PC-3 (cell line): ENCODE measurements at regions not wholly inside any gene's neighbourhood (a gene's known extent, or its start where the extent isn't known, plus 50 kb on each side); places are given as distances from the start of the nearest gene placed in this dataset.

ENCODE experiments used
- CTCF ChIP-seq: fragments of 300-600 bp; sonication (generic); conservative IDR thresholded peaks from 2 replicates; pipeline ENCODE4 v1.5.1; 2017; ENCODE audit warnings: antibody characterized with exemption, low read depth, mild to moderate bottlenecking, low read length
- EZH2 ChIP-seq: fragments of 300-600 bp; sonication (generic); IDR thresholded peaks from one replicate; pipeline ENCODE4 v1.6.1; 2017; ENCODE audit warnings: antibody characterized with exemption, mild to moderate bottlenecking, low read length; ENCODE audit not compliant: unreplicated experiment

DNA sequence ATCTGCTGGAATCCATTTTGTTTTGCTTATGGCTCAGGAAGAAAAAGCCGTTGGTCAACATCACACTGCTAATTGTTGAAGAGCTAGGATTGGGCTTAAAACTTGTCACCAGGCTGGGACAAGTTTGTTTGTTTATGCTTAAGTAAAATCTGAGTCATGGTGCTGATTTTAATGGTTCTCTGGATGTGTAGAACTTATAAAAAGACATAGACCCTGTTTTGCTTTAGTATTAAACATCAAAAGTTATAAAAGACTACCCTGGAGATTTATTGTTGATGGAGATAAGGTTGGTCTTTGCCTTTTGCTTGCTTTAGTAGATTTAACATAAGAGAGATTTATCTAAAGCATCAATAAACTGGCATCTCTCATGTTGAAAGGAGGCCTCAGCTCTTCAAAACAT, 348.2 kb upstream of the GOLIM4 start:
- TF ChIP-seq CTCF (no peak), EZH2 (no peak)
